ENCODE measurements at regions not wholly inside any gene's neighbourhood (a gene's known extent, or its start where the extent isn't known, plus 50 kb on each side); places are given as distances from the start of the nearest gene placed in this dataset.
"Not testable (repeated sequence)": the region's sequence is repeated elsewhere in the genome, so short reads cannot be mapped to it uniquely, and the experiment has no call there.

- in situ Hi-C loops (cut with MboI; ENCODE audit: low sequenced_read_pairs): loop anchor here (25.0 kb wide), 1 partner anchor 117 kb away; the partner anchor contains the start of gene ACBD5
These were observed 113.5 kb upstream of the ACBD5 start for GRCh38 chr10:27354100-27354499.

- in situ Hi-C loops (cut with MboI; ENCODE audit: low sequenced_read_pairs): loop anchor here (25.0 kb wide), 1 partner anchor 113 kb away; the partner anchor contains the start of gene ACBD5
These were observed 109.4 kb upstream of the ACBD5 start for GRCh38 chr10:27349987-27350386.

GRCh38 chr10:27347827-27348207 is 107.2 kb upstream of the ACBD5 start:
- in situ Hi-C loops (cut with MboI; ENCODE audit: low sequenced_read_pairs): not testable (repeated sequence)

- in situ Hi-C loops (cut with MboI; ENCODE audit: low sequenced_read_pairs): no loop called here
These were observed 104.9 kb upstream of the ACBD5 start for GRCh38 chr10:27345455-27345920.

GRCh38 chr10:27344568-27345454 is 104.2 kb upstream of the ACBD5 start:
- in situ Hi-C loops (cut with MboI; ENCODE audit: low sequenced_read_pairs): no loop called here

GRCh38 chr10:27341001-27341400 is 100.4 kb upstream of the ACBD5 start:
- in situ Hi-C loops (cut with MboI; ENCODE audit: low sequenced_read_pairs): no loop called here

GRCh38 chr10:27335246-27335645 is 94.6 kb upstream of the ACBD5 start:
- in situ Hi-C loops (cut with MboI; ENCODE audit: low sequenced_read_pairs): not testable (repeated sequence)

GRCh38 chr10:27330074-27330473 is 89.5 kb upstream of the ACBD5 start:
- in situ Hi-C loops (cut with MboI; ENCODE audit: low sequenced_read_pairs): no loop called here

- in situ Hi-C loops (cut with MboI; ENCODE audit: low sequenced_read_pairs): no loop called here
These were observed 88.3 kb upstream of the ACBD5 start for GRCh38 chr10:27328946-27329345.

GRCh38 chr10:27326748-27327147 is 86.2 kb upstream of the ACBD5 start:
- in situ Hi-C loops (cut with MboI; ENCODE audit: low sequenced_read_pairs): not testable (repeated sequence)

- in situ Hi-C loops (cut with MboI; ENCODE audit: low sequenced_read_pairs): no loop called here
These were observed 79.3 kb upstream of the ACBD5 start for GRCh38 chr10:27319752-27320431.

- in situ Hi-C loops (cut with MboI; ENCODE audit: low sequenced_read_pairs): not testable (repeated sequence)
These were observed 78.5 kb upstream of the ACBD5 start for GRCh38 chr10:27319139-27319538.

- in situ Hi-C loops (cut with MboI; ENCODE audit: low sequenced_read_pairs): not testable (repeated sequence)
These were observed 74.5 kb upstream of the ACBD5 start for GRCh38 chr10:27315082-27315481.

GRCh38 chr10:27313586-27313985 is 73.0 kb upstream of the ACBD5 start:
- in situ Hi-C loops (cut with MboI; ENCODE audit: low sequenced_read_pairs): not testable (repeated sequence)

GRCh38 chr10:27312854-27313253 is 72.3 kb upstream of the ACBD5 start:
- in situ Hi-C loops (cut with MboI; ENCODE audit: low sequenced_read_pairs): no loop called here

GRCh38 chr10:27311809-27312208 is 71.2 kb upstream of the ACBD5 start:
- in situ Hi-C loops (cut with MboI; ENCODE audit: low sequenced_read_pairs): not testable (repeated sequence)

GRCh38 chr10:27298522-27298850 is 57.9 kb upstream of the ACBD5 start:
- in situ Hi-C loops (cut with MboI; ENCODE audit: low sequenced_read_pairs): not testable (repeated sequence)

GRCh38 chr10:27297844-27298521 is 57.4 kb upstream of the ACBD5 start:
- in situ Hi-C loops (cut with MboI; ENCODE audit: low sequenced_read_pairs): no loop called here

GRCh38 chr10:27296285-27296684 is 55.7 kb upstream of the ACBD5 start:
- in situ Hi-C loops (cut with MboI; ENCODE audit: low sequenced_read_pairs): not testable (repeated sequence)

GRCh38 chr10:27291253-27291895 is 50.8 kb upstream of the ACBD5 start:
- in situ Hi-C loops (cut with MboI; ENCODE audit: low sequenced_read_pairs): not testable (repeated sequence)

Data from HL-60/S4 treated with phorbol 12-myristate 13-acetate at 8.2 ng/mL for 4 days and 3 days (cell line).